Testis (tissue), 2 donors: ENCODE measurements at regions not wholly inside any gene's neighbourhood (a gene's known extent, or its start where the extent isn't known, plus 50 kb on each side); places are given as distances from the start of the nearest gene placed in this dataset.

Experiments used
- CTCF ChIP-seq, 3 experiments: fragments of 450-650 bp in 2 of 3; fragments of 200-600 bp in 1 of 3; sonication (generic) in 1 of 3; IDR thresholded peaks; one replicate each; pipeline ENCODE4 v1.5.1; 2016 to 2019; ENCODE audit warnings: antibody characterized with exemption in 3 of 3, mild to moderate bottlenecking in 2 of 3, moderate library complexity in 1 of 3
- POLR2A ChIP-seq: fragments of 450-650 bp; IDR thresholded peaks from one replicate; pipeline ENCODE4 v1.6.1; 2017; ENCODE audit warnings: antibody characterized with exemption, mild to moderate bottlenecking, moderate library complexity

GRCh38 chr10:54880996-54881395 is 80.0 kb upstream of the PCDH15 start:
- no peak for TF ChIP-seq CTCF (IDR thresholded peaks at IDR 0.05)
- no peak for TF ChIP-seq POLR2A
